Kidney (tissue), 13 donors: ENCODE measurements at regions not wholly inside any gene's neighbourhood (a gene's known extent, or its start where the extent isn't known, plus 50 kb on each side); places are given as distances from the start of the nearest gene placed in this dataset.

ENCODE experiments used
- DNase-seq, 5 donors: peaks; one replicate each; pipeline ENCODE4 v3.0.0-alpha.2; 2013 to 2020
- FAIRE-seq: peaks from 2 replicates; lab custom pipeline; 2012; peaks lifted over from hg19 to GRCh38; lab: Jason Lieb, UNC
- H3K27ac ChIP-seq, 2 donors: one replicate each; pipeline ENCODE4 v1.7.0; 2013; ENCODE audit warnings: low read depth in 2 of 2, low read length in 2 of 2, inconsistent platforms in 1 of 2
- H3K27me3 ChIP-seq: one replicate; pipeline ENCODE4 v1.7.1; 2013; ENCODE audit warnings: low read length, inconsistent platforms; ENCODE audit not compliant: control insufficient read depth, insufficient read depth
- H3K36me3 ChIP-seq, 3 donors: one replicate each; pipeline versions ENCODE4 v1.7.0 to v1.7.1; 2013; ENCODE audit warnings: low read length in 3 of 3, control low read depth in 1 of 3, inconsistent platforms in 1 of 3; ENCODE audit not compliant: insufficient read depth in 3 of 3, control insufficient read depth in 2 of 3
- H3K4me1 ChIP-seq, 3 donors: one replicate each; pipeline versions ENCODE4 v1.7.0 to v1.7.1; 2013; ENCODE audit warnings: low read length in 3 of 3, inconsistent platforms in 1 of 3, low read depth in 1 of 3; ENCODE audit not compliant: control insufficient read depth in 2 of 3, insufficient read depth in 2 of 3
- H3K4me3 ChIP-seq, 3 donors: one replicate each; pipeline versions ENCODE4 v1.7.0 to v1.8.1; 2013; ENCODE audit warnings: low read length in 3 of 3, control low read depth in 1 of 3, inconsistent platforms in 1 of 3
- H3K9ac ChIP-seq, 3 donors: one replicate each; pipeline versions ENCODE4 v1.7.0 to v1.7.1; 2013; ENCODE audit warnings: low read length in 3 of 3, control low read depth in 1 of 3, inconsistent platforms in 1 of 3
- H3K9me3 ChIP-seq, 3 donors: one replicate each; pipeline versions ENCODE4 v1.7.0 to v1.7.1; 2013; ENCODE audit warnings: low read length in 3 of 3, control low read depth in 1 of 3, inconsistent platforms in 1 of 3; ENCODE audit not compliant: control insufficient read depth in 2 of 3, insufficient read depth in 1 of 3
- CTCF ChIP-seq: IDR thresholded peaks from 3 replicates; pipeline ENCODE4 v1.5.1; 2012; ENCODE audit warnings: mild to moderate bottlenecking, moderate library complexity, borderline replicate concordance; ENCODE audit not compliant: insufficient read depth; ENCODE audit errors: extremely low read depth
- intact Hi-C: fragments of 100-400 bp; cut with DNase I; formaldehyde crosslinking; loops from one replicate; pipeline ENCODE4 v1.11.1; 2022
- donor health status: control.
- donor health status: control.
- donor health status: control.
- donor health status: control.
- donor health status: control.
- donor health status: DM: yes; HTN: yes; CAD: no.
- donor health status: Normal renal cell carcinoma (clear cell type).

GRCh38 chr17:43333433-43333943 lies 65.3 kb upstream of the ARL4D start:
- DNase-seq (no peak), FAIRE-seq (no peak)
- Histone ChIP-seq H3K4me1 (peaks cover 0 to 4% (median 0%) of the 10 kb centered on the region in 3 donors), H3K27me3 (no peaks in the 10 kb centered on the region), H3K27ac (no peak overlapping the region), H3K9me3 (no peaks in the 10 kb centered on the region), H3K9ac (no peak overlapping the region), H3K36me3 (no peaks in the 10 kb centered on the region), H3K4me3 (no peak overlapping the region)
- intact Hi-C loops: no loop called here
- no peak for TF ChIP-seq CTCF

- intact Hi-C loops: no loop called here
- no peak for FAIRE-seq
- no peak for DNase-seq
- no peaks in the 10 kb centered on the region for H3K27me3 ChIP-seq
- no peak overlapping the region for H3K27ac ChIP-seq
- no peaks in the 10 kb centered on the region for H3K36me3 ChIP-seq
- H3K4me1 ChIP-seq: peaks cover 0 to 4% (median 0%) of the 10 kb centered on the region in 3 donors
- no peak for TF ChIP-seq CTCF
- H3K4me3 ChIP-seq: no peak overlapping the region
- no peaks in the 10 kb centered on the region for H3K9me3 ChIP-seq
- H3K9ac ChIP-seq: no peak overlapping the region
These were observed 66.6 kb upstream of the ARL4D start for GRCh38 chr17:43332230-43332629.

- Histone ChIP-seq H3K4me1 (peaks cover 0 to 4% (median 0%) of the 10 kb centered on the region in 3 donors), H3K9ac (no peak overlapping the region), H3K27ac (no peak overlapping the region), H3K36me3 (no peaks in the 10 kb centered on the region), H3K4me3 (no peak overlapping the region), H3K9me3 (no peaks in the 10 kb centered on the region), H3K27me3 (no peaks in the 10 kb centered on the region)
- no peak for DNase-seq
- no peak for TF ChIP-seq CTCF
- intact Hi-C loops: no loop called here
- FAIRE-seq: no peak
These were observed 67.7 kb upstream of the ARL4D start for GRCh38 chr17:43330876-43331639.
